ENCODE measurements at regions not wholly inside any gene's neighbourhood (a gene's known extent, or its start where the extent isn't known, plus 50 kb on each side); places are given as distances from the start of the nearest gene placed in this dataset.

DNA sequence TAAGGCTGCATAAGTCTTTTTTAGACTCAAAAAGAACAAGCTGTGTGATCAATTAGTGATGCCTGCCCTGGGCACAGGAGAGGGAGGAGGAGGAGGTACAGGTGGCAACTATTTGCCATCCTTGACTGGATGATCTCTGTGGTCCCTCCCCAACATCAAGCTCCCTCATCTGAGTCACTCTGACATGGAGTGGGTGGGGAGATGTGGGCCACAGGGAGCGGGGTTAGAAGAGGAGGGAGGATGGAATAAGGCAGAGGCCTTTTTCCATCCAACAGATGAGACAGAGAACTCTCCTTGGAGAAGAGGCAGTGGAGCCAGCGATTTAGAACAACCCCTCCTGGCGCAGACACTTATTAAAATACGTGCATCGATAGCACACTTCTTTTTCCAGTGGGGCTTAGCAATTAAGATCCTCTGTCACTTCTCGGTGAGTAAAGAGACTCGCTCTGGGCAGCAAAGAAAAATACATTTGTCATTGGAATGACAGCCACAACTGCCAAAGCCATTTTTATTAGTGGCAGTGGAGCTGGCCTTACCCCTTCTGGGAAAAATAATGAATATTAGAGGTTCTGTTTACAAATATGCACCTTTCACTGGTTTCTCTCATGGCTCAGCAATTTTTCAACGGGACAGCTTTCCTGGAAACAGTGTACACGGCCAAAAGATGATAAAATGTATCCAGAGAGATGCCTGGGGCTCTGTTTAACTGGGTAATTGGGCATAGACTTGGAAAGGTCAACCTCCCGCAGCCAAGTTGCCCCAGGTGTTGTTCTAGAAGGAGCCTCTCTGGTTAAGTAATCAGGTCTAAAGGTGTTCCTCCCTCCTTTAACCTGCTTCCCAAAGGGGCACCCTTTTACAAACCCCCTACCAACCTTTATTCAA lies 238.4 kb upstream of the CXCR4 start (continued):
- TF ChIP-seq SP2 (IDR thresholded peaks at IDR 0.05; ENCODE audit: extremely low read depth, low read depth, low read length, poor library complexity, severe bottlenecking) (no peak), ARID1B (IDR thresholded peaks at IDR 0.05) (no peak), SMAD1 (IDR thresholded peaks at IDR 0.05; ENCODE audit: low read depth, low read length, partially characterized antibody) (no peak), SFPQ (IDR thresholded peaks at IDR 0.05; ENCODE audit: low read depth, low read length) (no peak), ARNT (IDR thresholded peaks at IDR 0.05) (no peak), HINFP (tag; conservative IDR thresholded peaks at IDR 0.05; ENCODE audit: low read depth) (no peak), NR4A1 (CRISPR knock-in tag; IDR thresholded peaks at IDR 0.05) (no peak), NR4A1 (tag; IDR thresholded peaks at IDR 0.05) (no peak), RBM25 (IDR thresholded peaks at IDR 0.05; ENCODE audit: low read depth, low read length, severe bottlenecking) (no peak)
- TF ChIP-seq, protein P1, sequence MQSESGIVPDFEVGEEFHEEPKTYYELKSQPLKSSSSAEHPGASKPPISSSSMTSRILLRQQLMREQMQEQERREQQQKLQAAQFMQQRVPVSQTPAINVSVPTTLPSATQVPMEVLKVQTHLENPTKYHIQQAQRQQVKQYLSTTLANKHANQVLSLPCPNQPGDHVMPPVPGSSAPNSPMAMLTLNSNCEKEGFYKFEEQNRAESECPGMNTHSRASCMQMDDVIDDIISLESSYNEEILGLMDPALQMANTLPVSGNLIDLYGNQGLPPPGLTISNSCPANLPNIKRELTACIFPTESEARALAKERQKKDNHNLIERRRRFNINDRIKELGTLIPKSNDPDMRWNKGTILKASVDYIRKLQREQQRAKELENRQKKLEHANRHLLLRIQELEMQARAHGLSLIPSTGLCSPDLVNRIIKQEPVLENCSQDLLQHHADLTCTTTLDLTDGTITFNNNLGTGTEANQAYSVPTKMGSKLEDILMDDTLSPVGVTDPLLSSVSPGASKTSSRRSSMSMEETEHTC (IDR thresholded peaks at IDR 0.05) = no peak
- TF ChIP-seq, protein P2, sequence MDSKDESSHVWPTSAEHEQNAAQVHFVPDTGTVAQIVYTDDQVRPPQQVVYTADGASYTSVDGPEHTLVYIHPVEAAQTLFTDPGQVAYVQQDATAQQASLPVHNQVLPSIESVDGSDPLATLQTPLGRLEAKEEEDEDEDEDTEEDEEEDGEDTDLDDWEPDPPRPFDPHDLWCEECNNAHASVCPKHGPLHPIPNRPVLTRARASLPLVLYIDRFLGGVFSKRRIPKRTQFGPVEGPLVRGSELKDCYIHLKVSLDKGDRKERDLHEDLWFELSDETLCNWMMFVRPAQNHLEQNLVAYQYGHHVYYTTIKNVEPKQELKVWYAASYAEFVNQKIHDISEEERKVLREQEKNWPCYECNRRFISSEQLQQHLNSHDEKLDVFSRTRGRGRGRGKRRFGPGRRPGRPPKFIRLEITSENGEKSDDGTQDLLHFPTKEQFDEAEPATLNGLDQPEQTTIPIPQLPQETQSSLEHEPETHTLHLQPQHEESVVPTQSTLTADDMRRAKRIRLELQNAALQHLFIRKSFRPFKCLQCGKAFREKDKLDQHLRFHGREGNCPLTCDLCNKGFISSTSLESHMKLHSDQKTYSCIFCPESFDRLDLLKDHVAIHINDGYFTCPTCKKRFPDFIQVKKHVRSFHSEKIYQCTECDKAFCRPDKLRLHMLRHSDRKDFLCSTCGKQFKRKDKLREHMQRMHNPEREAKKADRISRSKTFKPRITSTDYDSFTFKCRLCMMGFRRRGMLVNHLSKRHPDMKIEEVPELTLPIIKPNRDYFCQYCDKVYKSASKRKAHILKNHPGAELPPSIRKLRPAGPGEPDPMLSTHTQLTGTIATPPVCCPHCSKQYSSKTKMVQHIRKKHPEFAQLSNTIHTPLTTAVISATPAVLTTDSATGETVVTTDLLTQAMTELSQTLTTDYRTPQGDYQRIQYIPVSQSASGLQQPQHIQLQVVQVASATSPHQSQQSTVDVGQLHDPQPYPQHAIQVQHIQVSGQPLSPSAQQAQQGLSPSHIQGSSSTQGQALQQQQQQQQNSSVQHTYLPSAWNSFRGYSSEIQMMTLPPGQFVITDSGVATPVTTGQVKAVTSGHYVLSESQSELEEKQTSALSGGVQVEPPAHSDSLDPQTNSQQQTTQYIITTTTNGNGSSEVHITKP (IDR thresholded peaks at IDR 0.05; ENCODE audit: partially characterized antibody) = no peak
